ENCODE measurements at regions not wholly inside any gene's neighbourhood (a gene's known extent, or its start where the extent isn't known, plus 50 kb on each side); places are given as distances from the start of the nearest gene placed in this dataset.

DNA sequence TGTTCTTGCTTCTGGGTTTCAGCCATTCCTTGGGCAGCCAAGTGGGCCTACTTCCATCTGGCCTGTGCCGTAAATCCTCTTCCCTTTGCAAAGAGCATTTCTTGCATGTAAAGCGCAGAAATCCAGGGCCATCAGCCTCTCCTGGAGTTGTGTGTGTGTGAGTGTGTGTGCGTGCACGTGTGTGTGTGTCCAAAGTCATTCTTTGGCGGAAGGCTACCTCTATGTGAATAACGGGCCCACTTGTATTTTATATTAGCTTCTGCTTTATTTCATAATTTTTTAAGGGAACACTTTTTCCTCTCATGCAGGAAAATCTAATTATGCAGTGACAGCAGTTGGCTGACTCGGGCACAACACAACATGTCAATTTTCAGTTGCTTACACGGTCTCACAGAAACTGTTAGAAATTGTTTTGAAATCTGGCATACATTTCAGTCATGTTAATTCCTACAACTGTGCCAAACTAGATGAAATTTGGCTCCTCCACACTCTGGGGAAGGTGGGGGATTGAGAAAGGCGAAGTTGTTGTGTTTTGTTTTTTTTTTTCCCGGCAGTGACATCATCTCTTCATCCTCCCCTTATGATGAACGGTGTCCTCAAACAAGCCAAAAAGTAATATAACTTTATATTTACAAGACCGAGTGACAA is 223.7 kb upstream of the TSHZ2 start:
- Histone ChIP-seq H4K20me1 (ENCODE audit: low read length) (no peaks in the 10 kb centered on the region), H3K79me2 (ENCODE audit: low read length) (no peaks in the 10 kb centered on the region), H2AFZ (ENCODE audit: low read length) (no peak overlapping the region), H3K4me2 (ENCODE audit: low read length) (no peak overlapping the region), H3K27ac (ENCODE audit: low read length) (no peak overlapping the region), H3K4me3 (ENCODE audit: low read length) (no peak overlapping the region), H3K36me3 (ENCODE audit: low read depth, low read length) (no peaks in the 10 kb centered on the region), H3K9me3 (ENCODE audit: low read length) (no peaks in the 10 kb centered on the region), H3F3A (ENCODE audit: low read length, unreplicated experiment) (no peaks in the 10 kb centered on the region), H3K9ac (ENCODE audit: low read length) (no peak overlapping the region), H3K27me3 (ENCODE audit: low read length) (peaks cover 11% of the 10 kb centered on the region), H3K4me1 (ENCODE audit: insufficient read depth, low read length) (no peaks in the 10 kb centered on the region), H3K9me2 (replicated peaks; ENCODE audit: low read length) (no peaks in the 10 kb centered on the region)
- no peak for TF ChIP-seq EZH2 (IDR thresholded peaks at IDR 0.05; ENCODE audit: low read length, unreplicated experiment)
- TF ChIP-seq, protein P1, sequence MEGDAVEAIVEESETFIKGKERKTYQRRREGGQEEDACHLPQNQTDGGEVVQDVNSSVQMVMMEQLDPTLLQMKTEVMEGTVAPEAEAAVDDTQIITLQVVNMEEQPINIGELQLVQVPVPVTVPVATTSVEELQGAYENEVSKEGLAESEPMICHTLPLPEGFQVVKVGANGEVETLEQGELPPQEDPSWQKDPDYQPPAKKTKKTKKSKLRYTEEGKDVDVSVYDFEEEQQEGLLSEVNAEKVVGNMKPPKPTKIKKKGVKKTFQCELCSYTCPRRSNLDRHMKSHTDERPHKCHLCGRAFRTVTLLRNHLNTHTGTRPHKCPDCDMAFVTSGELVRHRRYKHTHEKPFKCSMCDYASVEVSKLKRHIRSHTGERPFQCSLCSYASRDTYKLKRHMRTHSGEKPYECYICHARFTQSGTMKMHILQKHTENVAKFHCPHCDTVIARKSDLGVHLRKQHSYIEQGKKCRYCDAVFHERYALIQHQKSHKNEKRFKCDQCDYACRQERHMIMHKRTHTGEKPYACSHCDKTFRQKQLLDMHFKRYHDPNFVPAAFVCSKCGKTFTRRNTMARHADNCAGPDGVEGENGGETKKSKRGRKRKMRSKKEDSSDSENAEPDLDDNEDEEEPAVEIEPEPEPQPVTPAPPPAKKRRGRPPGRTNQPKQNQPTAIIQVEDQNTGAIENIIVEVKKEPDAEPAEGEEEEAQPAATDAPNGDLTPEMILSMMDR (conservative IDR thresholded peaks at IDR 0.05; ENCODE audit: low read depth, low read length): no peak
- TF ChIP-seq EZH2phosphoT487 (IDR thresholded peaks at IDR 0.05; ENCODE audit: borderline replicate concordance, low read length): no peak
- BruUV-seq (replicated peaks): no TSS peak
- POLR2A ChIA-PET (ENCODE audit: unreplicated experiment): no interaction called here
- DNase-seq (no peak), ATAC-seq (no peak)
- intact Hi-C loops (cut with micrococcal nuclease): no loop called here
- CTCF ChIA-PET: no interaction called here

DNA sequence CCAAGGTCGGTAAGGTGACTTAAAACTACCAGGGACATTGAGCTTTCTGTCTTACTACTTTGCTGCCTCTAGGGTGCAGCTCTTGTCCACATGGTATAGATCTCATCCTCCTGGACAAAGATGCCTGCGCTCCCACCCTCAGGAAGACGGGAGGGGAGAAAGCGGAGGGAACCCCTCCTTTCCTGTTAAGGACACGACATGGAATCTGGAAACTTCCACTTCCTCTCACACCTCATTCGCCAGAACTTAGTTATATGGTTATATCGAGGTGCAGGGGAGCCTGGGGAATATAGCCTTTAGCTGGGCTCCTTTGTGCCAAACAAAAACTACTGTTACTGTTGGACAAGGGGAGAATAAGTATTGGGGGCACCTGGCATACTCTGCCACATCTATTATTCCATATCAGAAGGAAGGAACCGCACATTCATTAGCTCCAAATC is 224.3 kb upstream of the TSHZ2 start:
- intact Hi-C loops (cut with micrococcal nuclease): no loop called here
- POLR2A ChIA-PET (ENCODE audit: unreplicated experiment): no interaction called here
- peak; percentile 21 for DNase-seq

DNA sequence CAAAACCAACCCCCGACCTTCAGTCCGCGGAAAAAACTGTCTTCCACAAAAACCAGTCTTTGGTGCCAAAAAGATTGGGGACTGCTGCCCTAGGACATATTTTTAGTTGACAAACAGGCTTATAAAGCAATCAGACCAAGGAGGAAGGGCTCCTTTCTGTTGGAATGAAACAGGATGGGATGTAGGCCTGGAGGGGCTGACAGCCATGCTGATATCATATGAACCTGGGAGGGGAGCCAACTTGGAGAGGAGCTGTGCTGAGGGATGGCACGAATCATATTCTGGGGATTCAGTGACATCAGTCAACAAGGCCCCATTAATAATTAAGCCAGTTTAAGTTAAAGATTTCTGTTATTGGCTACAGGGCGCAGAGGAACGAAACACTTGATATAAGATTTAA is 225.4 kb upstream of the TSHZ2 start:
- CTCF ChIA-PET: no interaction called here
- peaks cover 18% of the 10 kb centered on the region for H3K27me3 ChIP-seq (ENCODE audit: low read length)

More for the DNA sequence above, 224.3 kb upstream of the TSHZ2 start:
- Histone ChIP-seq H3K4me3 (ENCODE audit: low read length) (no peak overlapping the region), H3K4me2 (ENCODE audit: low read length) (no peak overlapping the region), H3F3A (ENCODE audit: low read length, unreplicated experiment) (no peaks in the 10 kb centered on the region), H4K20me1 (ENCODE audit: low read length) (no peaks in the 10 kb centered on the region), H3K9me2 (replicated peaks; ENCODE audit: low read length) (no peaks in the 10 kb centered on the region), H3K36me3 (ENCODE audit: low read depth, low read length) (no peaks in the 10 kb centered on the region), H3K9me3 (ENCODE audit: low read length) (no peaks in the 10 kb centered on the region), H3K27me3 (ENCODE audit: low read length) (peaks cover 11% of the 10 kb centered on the region), H3K27ac (ENCODE audit: low read length) (no peak overlapping the region), H3K79me2 (ENCODE audit: low read length) (no peaks in the 10 kb centered on the region), H3K9ac (ENCODE audit: low read length) (no peak overlapping the region), H3K4me1 (ENCODE audit: insufficient read depth, low read length) (no peaks in the 10 kb centered on the region), H2AFZ (ENCODE audit: low read length) (no peak overlapping the region)
- CTCF ChIA-PET: no interaction called here
- no peak for ATAC-seq
- no TSS peak for BruUV-seq (replicated peaks)
- TF ChIP-seq, protein P1 (conservative IDR thresholded peaks at IDR 0.05; ENCODE audit: low read depth, low read length): peak; percentile 55
- no peak for TF ChIP-seq EZH2 (IDR thresholded peaks at IDR 0.05; ENCODE audit: low read length, unreplicated experiment)
- no peak for TF ChIP-seq EZH2phosphoT487 (IDR thresholded peaks at IDR 0.05; ENCODE audit: borderline replicate concordance, low read length)

More for the DNA sequence above, 225.4 kb upstream of the TSHZ2 start:
- no peaks in the 10 kb centered on the region for H3K9me3 ChIP-seq (ENCODE audit: low read length)
- no peaks in the 10 kb centered on the region for H3K79me2 ChIP-seq (ENCODE audit: low read length)
- H3F3A ChIP-seq (ENCODE audit: low read length, unreplicated experiment): no peaks in the 10 kb centered on the region
- no peaks in the 10 kb centered on the region for H4K20me1 ChIP-seq (ENCODE audit: low read length)
- no peak overlapping the region for H3K4me2 ChIP-seq (ENCODE audit: low read length)
- DNase-seq (no peak), ATAC-seq (no peak)
- no peak overlapping the region for H3K9ac ChIP-seq (ENCODE audit: low read length)
- no peaks in the 10 kb centered on the region for H3K9me2 ChIP-seq (replicated peaks; ENCODE audit: low read length)
- H3K4me1 ChIP-seq (ENCODE audit: insufficient read depth, low read length): no peaks in the 10 kb centered on the region
- POLR2A ChIA-PET (ENCODE audit: unreplicated experiment): no interaction called here
- H2AFZ ChIP-seq (ENCODE audit: low read length): no peak overlapping the region
- TF ChIP-seq, protein P1 (conservative IDR thresholded peaks at IDR 0.05; ENCODE audit: low read depth, low read length): no peak
- no peak for TF ChIP-seq EZH2phosphoT487 (IDR thresholded peaks at IDR 0.05; ENCODE audit: borderline replicate concordance, low read length)
- no peak for TF ChIP-seq EZH2 (IDR thresholded peaks at IDR 0.05; ENCODE audit: low read length, unreplicated experiment)
- no peaks in the 10 kb centered on the region for H3K36me3 ChIP-seq (ENCODE audit: low read depth, low read length)
- intact Hi-C loops (cut with micrococcal nuclease): no loop called here
- no peak overlapping the region for H3K27ac ChIP-seq (ENCODE audit: low read length)
- no TSS peak for BruUV-seq (replicated peaks)
- no peak overlapping the region for H3K4me3 ChIP-seq (ENCODE audit: low read length)
